ENCODE measurements at regions not wholly inside any gene's neighbourhood (a gene's known extent, or its start where the extent isn't known, plus 50 kb on each side); places are given as distances from the start of the nearest gene placed in this dataset.

- intact Hi-C loops (cut with DNase I) = no loop called here
- Histone ChIP-seq H3K27me3 (no peaks in the 10 kb centered on the region), H3K4me3 (replicated peaks in 1 of 3) (no peak overlapping the region), H3K27ac (no peak overlapping the region), H3K9me3 (no peaks in the 10 kb centered on the region), H3K4me1 (no peaks in the 10 kb centered on the region), H3K36me3 (no peaks in the 10 kb centered on the region)
- WGBS, 2 donors = 83 to 85% methylated on average over 5 of the region's 5 CpGs
- TF ChIP-seq CTCF (IDR thresholded peaks at IDR 0.05) (no peak), POLR2A (IDR thresholded peaks at IDR 0.05) (no peak)
- DNase-seq = no peak
These were observed 257.4 kb upstream of the SLC14A2 start for GRCh38 chr18:45357686-45358470.

GRCh38 chr18:45359275-45360009, 255.8 kb upstream of the SLC14A2 start:
- Histone ChIP-seq H3K4me1 (no peaks in the 10 kb centered on the region), H3K9me3 (no peaks in the 10 kb centered on the region), H3K27ac (no peak overlapping the region), H3K27me3 (no peaks in the 10 kb centered on the region), H3K4me3 (replicated peaks in 1 of 3) (no peak overlapping the region), H3K36me3 (no peaks in the 10 kb centered on the region)
- 67 to 70% methylated on average over 6 to 7 of the region's 7 CpGs for WGBS, 2 donors
- intact Hi-C loops (cut with DNase I) = no loop called here
- TF ChIP-seq CTCF (IDR thresholded peaks at IDR 0.05) = no peak
- no peak for TF ChIP-seq POLR2A (IDR thresholded peaks at IDR 0.05)
- DNase-seq = no peak

- Histone ChIP-seq H3K27ac (no peak overlapping the region), H3K9me3 (no peaks in the 10 kb centered on the region), H3K36me3 (no peaks in the 10 kb centered on the region), H3K27me3 (no peaks in the 10 kb centered on the region), H3K4me3 (replicated peaks in 1 of 3) (no peak overlapping the region), H3K4me1 (no peaks in the 10 kb centered on the region)
- no peak for DNase-seq
- TF ChIP-seq CTCF (IDR thresholded peaks at IDR 0.05) = no peak
- no peak for TF ChIP-seq POLR2A (IDR thresholded peaks at IDR 0.05)
- WGBS, 2 donors = 79 to 90% methylated on average over 4 of the region's 4 CpGs
- intact Hi-C loops (cut with DNase I) = no loop called here
These were observed 254.0 kb upstream of the SLC14A2 start for GRCh38 chr18:45361125-45361851.

- no peaks in the 10 kb centered on the region for H3K9me3 ChIP-seq
- peaks cover 0 to 9% of the 10 kb centered on the region in 2 donors for H3K4me1 ChIP-seq
- TF ChIP-seq POLR2A (IDR thresholded peaks at IDR 0.05) = no peak
- TF ChIP-seq CTCF (IDR thresholded peaks at IDR 0.05) = no peak
- 86 to 88% methylated on average over 4 of the region's 4 CpGs for WGBS, 2 donors
- H3K27ac ChIP-seq = no peak overlapping the region
- DNase-seq = no peak
- H3K36me3 ChIP-seq = no peaks in the 10 kb centered on the region
- H3K27me3 ChIP-seq = no peaks in the 10 kb centered on the region
- H3K4me3 ChIP-seq (replicated peaks in 1 of 3) = no peak overlapping the region
- intact Hi-C loops (cut with DNase I) = no loop called here
These were observed 252.1 kb upstream of the SLC14A2 start for GRCh38 chr18:45363196-45363595.
